GM23338 (cell line): ENCODE measurements at regions not wholly inside any gene's neighbourhood (a gene's known extent, or its start where the extent isn't known, plus 50 kb on each side); places are given as distances from the start of the nearest gene placed in this dataset.

Experiments used
- ATAC-seq: fragments of 200-7000 bp; cut with Tn5 transposase; 3 replicates; pipeline ENCODE4 v1.9.1; 2020
- DNase-seq: peaks from one replicate; pipeline ENCODE4 v3.0.0-alpha.2; 2015; ENCODE audit warnings: low spot score
- H2AFZ ChIP-seq: fragments of 200-600 bp; sonication (generic); 2 replicates; pipeline ENCODE4 v1.8.0; 2016; ENCODE audit warnings: antibody characterized with exemption, mild to moderate bottlenecking, moderate library complexity
- H3F3A ChIP-seq: fragments of 200-600 bp; sonication (generic); replicated peaks from 2 replicates; pipeline ENCODE4 v1.8.0; 2017; ENCODE audit warnings: antibody characterized with exemption, mixed run types, low read depth
- H3K27ac ChIP-seq: fragments of 200-600 bp; sonication (generic); 2 replicates; pipeline ENCODE4 v1.6.1; 2016; ENCODE audit warnings: low read depth
- H3K27me3 ChIP-seq: fragments of 200-600 bp; sonication (generic); 2 replicates; pipeline ENCODE4 v1.8.0; 2016; ENCODE audit warnings: mild to moderate bottlenecking, mixed run types, moderate library complexity; ENCODE audit not compliant: insufficient read depth
- H3K36me3 ChIP-seq: fragments of 200-600 bp; sonication (generic); 2 replicates; pipeline ENCODE4 v1.8.0; 2016; ENCODE audit warnings: mild to moderate bottlenecking; ENCODE audit not compliant: insufficient read depth
- H3K4me1 ChIP-seq: fragments of 200-600 bp; sonication (generic); 2 replicates; pipeline ENCODE4 v1.8.0; 2016; ENCODE audit warnings: mild to moderate bottlenecking, moderate library complexity; ENCODE audit not compliant: insufficient read depth
- H3K4me2 ChIP-seq: fragments of 200-600 bp; sonication (generic); 2 replicates; pipeline ENCODE4 v1.7.1; 2017; ENCODE audit warnings: mixed run types
- H3K4me3 ChIP-seq: fragments of 200-600 bp; sonication (generic); 2 replicates; pipeline ENCODE4 v1.6.1; 2016; ENCODE audit warnings: mixed run types
- H3K79me2 ChIP-seq: fragments of 200-600 bp; sonication (generic); replicated peaks from 2 replicates; pipeline ENCODE4 v1.8.0; 2017; ENCODE audit warnings: mild to moderate bottlenecking; ENCODE audit not compliant: insufficient read depth
- H3K9me2 ChIP-seq: fragments of 200-600 bp; sonication (generic); 2 replicates; pipeline ENCODE4 v1.8.0; 2017; ENCODE audit not compliant: insufficient read depth
- H4K20me1 ChIP-seq: fragments of 200-600 bp; sonication (generic); replicated peaks from 2 replicates; pipeline ENCODE4 v1.8.0; 2017; ENCODE audit warnings: mild to moderate bottlenecking; ENCODE audit not compliant: insufficient read depth
- H3K27ac Mint-ChIP-seq: 2 replicates; pipeline ENCODE4 v1.8.0; 2020; ENCODE audit warnings: inconsistent platforms, mild to moderate bottlenecking, moderate library complexity, mixed read lengths
- H3K27me3 Mint-ChIP-seq: 3 replicates; pipeline ENCODE4 v1.8.0; 2022; ENCODE audit warnings: low read depth, mild to moderate bottlenecking, moderate library complexity, mixed read lengths, inconsistent platforms; ENCODE audit not compliant: insufficient read depth, poor library complexity
- H3K36me3 Mint-ChIP-seq: 3 replicates; pipeline ENCODE4 v1.8.0; 2021; ENCODE audit warnings: low read depth, mild to moderate bottlenecking, inconsistent platforms, moderate library complexity, mixed read lengths
- H3K4me1 Mint-ChIP-seq: 3 replicates; pipeline ENCODE4 v1.8.0; 2020; ENCODE audit warnings: mild to moderate bottlenecking, inconsistent platforms, mixed read lengths
- H3K4me3 Mint-ChIP-seq: 3 replicates; pipeline ENCODE4 v1.8.0; 2021; ENCODE audit warnings: moderate library complexity, mild to moderate bottlenecking, inconsistent platforms, mixed read lengths
- H3K9me3 Mint-ChIP-seq: 3 replicates; pipeline ENCODE4 v1.8.0; 2020; ENCODE audit warnings: moderate library complexity, mild to moderate bottlenecking, inconsistent platforms, mixed read lengths
- CREB1 ChIP-seq: fragments of 250-450 bp; sonication (Bioruptor Pico); IDR thresholded peaks from 2 replicates; pipeline ENCODE4 v1.5.0; 2020; ENCODE audit warnings: low read depth, mild to moderate bottlenecking, moderate library complexity
- CTCF ChIP-seq, 2 experiments: fragments of 200-600 bp in 1 of 2; sonication (generic) in 1 of 2; conservative IDR thresholded peaks; 2 replicates each; pipeline versions ENCODE4 v1.5.1 to v1.6.1; 2016 to 2017; ENCODE audit warnings: antibody characterized with exemption in 2 of 2, low read depth in 2 of 2, mild to moderate bottlenecking in 2 of 2, moderate library complexity in 1 of 2
- ETS1 ChIP-seq: IDR thresholded peaks from 2 replicates; pipeline ENCODE4 v1.6.1; 2016; ENCODE audit warnings: antibody characterized with exemption
- EZH2 ChIP-seq: fragments of 200-600 bp; sonication (generic); IDR thresholded peaks from one replicate; pipeline ENCODE4 v1.8.0; 2017; ENCODE audit warnings: antibody characterized with exemption, mild to moderate bottlenecking, low read depth; ENCODE audit not compliant: unreplicated experiment
- EZH2phosphoT487 ChIP-seq: fragments of 200-600 bp; sonication (generic); IDR thresholded peaks from one replicate; pipeline ENCODE4 v1.8.1; 2018; ENCODE audit warnings: antibody characterized with exemption; ENCODE audit not compliant: unreplicated experiment
- NANOG ChIP-seq: IDR thresholded peaks from 2 replicates; pipeline ENCODE4 v1.6.1; 2016; ENCODE audit warnings: antibody characterized with exemption, borderline replicate concordance
- REST ChIP-seq: IDR thresholded peaks from one replicate; pipeline ENCODE4 v1.6.1; 2018; ENCODE audit warnings: antibody characterized with exemption; ENCODE audit not compliant: unreplicated experiment
- STAT1 ChIP-seq: IDR thresholded peaks from one replicate; pipeline ENCODE4 v1.6.1; 2016; ENCODE audit warnings: antibody characterized with exemption; ENCODE audit not compliant: unreplicated experiment
- ZNF331 ChIP-seq: fragments of 250-450 bp; sonication (Bioruptor Pico); IDR thresholded peaks from 2 replicates; pipeline ENCODE4 v1.5.0; 2020; ENCODE audit warnings: low read depth, mild to moderate bottlenecking, moderate library complexity

GRCh38 chr9:102862478-102862877 is 132.7 kb upstream of the CYLC2 start (continued):
- no peak for TF ChIP-seq ETS1

GRCh38 chr9:102855641-102856040 is 139.5 kb upstream of the CYLC2 start:
- Mint-ChIP-seq H3K27me3 (no peaks in the 10 kb centered on the region), H3K4me1 (no peaks in the 10 kb centered on the region), H3K27ac (no peak overlapping the region), H3K36me3 (peaks cover 20% of the 10 kb centered on the region), H3K4me3 (no peak overlapping the region), H3K9me3 (peaks cover 78% of the 10 kb centered on the region)
- Histone ChIP-seq H3K9me2 (no peaks in the 10 kb centered on the region), H2AFZ (no peak overlapping the region), H3K4me3 (no peak overlapping the region), H3K36me3 (0 out of 2 replicates have a peak, but pooled peaks cover 10% of the 10 kb centered on the region), H3K79me2 (no peaks in the 10 kb centered on the region), H3K4me1 (no peaks in the 10 kb centered on the region), H4K20me1 (no peaks in the 10 kb centered on the region), H3K27me3 (no peaks in the 10 kb centered on the region), H3K27ac (no peak overlapping the region), H3F3A (no peaks in the 10 kb centered on the region), H3K4me2 (no peak overlapping the region)
- TF ChIP-seq STAT1 (no peak), CREB1 (CRISPR knock-in tag) (no peak)
- DNase-seq = no peak
- no peak for ATAC-seq

GRCh38 chr9:102845827-102846371 is 149.2 kb upstream of the CYLC2 start:
- Mint-ChIP-seq H3K27ac (no peak overlapping the region), H3K36me3 (peaks cover 17% of the 10 kb centered on the region), H3K4me1 (no peaks in the 10 kb centered on the region), H3K27me3 (no peaks in the 10 kb centered on the region), H3K4me3 (no peak overlapping the region), H3K9me3 (peaks cover 78% of the 10 kb centered on the region)
- TF ChIP-seq EZH2 (no peak), ZNF331 (CRISPR knock-in tag) (no peak), ETS1 (no peak), STAT1 (no peak)
- Histone ChIP-seq H4K20me1 (no peaks in the 10 kb centered on the region), H3K79me2 (no peaks in the 10 kb centered on the region), H2AFZ (no peak overlapping the region), H3K4me2 (no peak overlapping the region), H3K9me2 (no peaks in the 10 kb centered on the region), H3K27ac (no peak overlapping the region), H3F3A (no peaks in the 10 kb centered on the region), H3K27me3 (no peaks in the 10 kb centered on the region), H3K4me1 (no peaks in the 10 kb centered on the region), H3K36me3 (no peaks in the 10 kb centered on the region), H3K4me3 (no peak overlapping the region)
- DNase-seq (no peak), ATAC-seq (no peak)

GRCh38 chr9:102844716-102845115 is 150.4 kb upstream of the CYLC2 start:
- H3K27me3 ChIP-seq = no peaks in the 10 kb centered on the region
- no peak overlapping the region for H3K4me2 ChIP-seq
- H3K4me3 Mint-ChIP-seq = no peak overlapping the region
- peaks cover 12% of the 10 kb centered on the region for H3K36me3 Mint-ChIP-seq
- no peaks in the 10 kb centered on the region for H4K20me1 ChIP-seq
- H3K9me2 ChIP-seq = no peaks in the 10 kb centered on the region
- no peaks in the 10 kb centered on the region for H3K4me1 ChIP-seq
- H3K27ac ChIP-seq = no peak overlapping the region
- no peaks in the 10 kb centered on the region for H3K27me3 Mint-ChIP-seq
- H3F3A ChIP-seq = no peaks in the 10 kb centered on the region
- no peak overlapping the region for H3K27ac Mint-ChIP-seq
- H3K79me2 ChIP-seq = no peaks in the 10 kb centered on the region
- ATAC-seq (no peak), DNase-seq (no peak)
- H2AFZ ChIP-seq = no peak overlapping the region
- H3K9me3 Mint-ChIP-seq = peaks cover 83% of the 10 kb centered on the region
- no peak overlapping the region for H3K4me3 ChIP-seq
- H3K36me3 ChIP-seq = no peaks in the 10 kb centered on the region
- H3K4me1 Mint-ChIP-seq = no peaks in the 10 kb centered on the region
- no peak for TF ChIP-seq ZNF331 (CRISPR knock-in tag)
- TF ChIP-seq EZH2 = no peak
- no peak for TF ChIP-seq EZH2phosphoT487
- TF ChIP-seq CREB1 (CRISPR knock-in tag) = no peak
- no peak for TF ChIP-seq CTCF (conservative IDR thresholded peaks at IDR 0.05; ENCODE audit: low read depth in 2 of 2)
- TF ChIP-seq REST = no peak
- TF ChIP-seq STAT1 = no peak
- no peak for TF ChIP-seq NANOG
